ENCODE measurements at regions not wholly inside any gene's neighbourhood (a gene's known extent, or its start where the extent isn't known, plus 50 kb on each side); places are given as distances from the start of the nearest gene placed in this dataset.
"Not testable (repeated sequence)": the region's sequence is repeated elsewhere in the genome, so short reads cannot be mapped to it uniquely, and the experiment has no call there.

- DNase-seq (ENCODE audit: low read depth in 2 of 3, low spot score in 2 of 3), result peak in 2 of 3 donors; percentile 3 to 17
Observed at GRCh38 chr22:47401976-47402770, 639.7 kb downstream of the TBC1D22A start.

- DNase-seq (ENCODE audit: low read depth in 2 of 3, low spot score in 2 of 3), result no peak
Observed at GRCh38 chr22:47401592-47401898, 639.1 kb downstream of the TBC1D22A start.

- no peak for DNase-seq (ENCODE audit: low read depth in 2 of 3, low spot score in 2 of 3)
Observed at GRCh38 chr22:47400701-47401591, 638.5 kb downstream of the TBC1D22A start.

- not testable (repeated sequence) for DNase-seq (ENCODE audit: low read depth in 2 of 3, low spot score in 2 of 3)
Observed at GRCh38 chr22:47400131-47400530, 637.7 kb downstream of the TBC1D22A start.

GRCh38 chr22:47398921-47399790, 636.7 kb downstream of the TBC1D22A start:
- no peak for DNase-seq (ENCODE audit: low read depth in 2 of 3, low spot score in 2 of 3)

GRCh38 chr22:47398491-47398890, 636.0 kb downstream of the TBC1D22A start:
- DNase-seq (ENCODE audit: low read depth in 2 of 3, low spot score in 2 of 3), result no peak

- DNase-seq (ENCODE audit: low read depth in 2 of 3, low spot score in 2 of 3), result no peak
Observed at GRCh38 chr22:47397673-47398072, 635.2 kb downstream of the TBC1D22A start.

- no peak for DNase-seq (ENCODE audit: low read depth in 2 of 3, low spot score in 2 of 3)
Observed at GRCh38 chr22:47396515-47396914, 634.1 kb downstream of the TBC1D22A start.

- no peak for DNase-seq (ENCODE audit: low read depth in 2 of 3, low spot score in 2 of 3)
Observed at GRCh38 chr22:47396105-47396504, 633.7 kb downstream of the TBC1D22A start.

- DNase-seq (ENCODE audit: low read depth in 2 of 3, low spot score in 2 of 3), result no peak
Observed at GRCh38 chr22:47395481-47395880, 633.0 kb downstream of the TBC1D22A start.

GRCh38 chr22:47394504-47395440, 632.3 kb downstream of the TBC1D22A start:
- no peak for DNase-seq (ENCODE audit: low read depth in 2 of 3, low spot score in 2 of 3)

- DNase-seq (ENCODE audit: low read depth in 2 of 3, low spot score in 2 of 3), result no peak
Observed at GRCh38 chr22:47393191-47393590, 630.7 kb downstream of the TBC1D22A start.

GRCh38 chr22:47392729-47393128, 630.3 kb downstream of the TBC1D22A start:
- DNase-seq (ENCODE audit: low read depth in 2 of 3, low spot score in 2 of 3), result no peak

GRCh38 chr22:47392054-47392347, 629.6 kb downstream of the TBC1D22A start:
- DNase-seq (ENCODE audit: low read depth in 2 of 3, low spot score in 2 of 3), result no peak

GRCh38 chr22:47391169-47392053, 629.0 kb downstream of the TBC1D22A start:
- no peak for DNase-seq (ENCODE audit: low read depth in 2 of 3, low spot score in 2 of 3)

GRCh38 chr22:47390026-47390970, 627.8 kb downstream of the TBC1D22A start:
- DNase-seq (ENCODE audit: low read depth in 2 of 3, low spot score in 2 of 3), result no peak

- DNase-seq (ENCODE audit: low read depth in 2 of 3, low spot score in 2 of 3), result no peak
Observed at GRCh38 chr22:47389201-47389600, 626.8 kb downstream of the TBC1D22A start.

GRCh38 chr22:47388778-47389177, 626.3 kb downstream of the TBC1D22A start:
- DNase-seq (ENCODE audit: low read depth in 2 of 3, low spot score in 2 of 3), result no peak

Measured in hematopoietic multipotent progenitor cell (in vitro differentiated cells).